GM06990 (cell line): ENCODE measurements at regions not wholly inside any gene's neighbourhood (a gene's known extent, or its start where the extent isn't known, plus 50 kb on each side); places are given as distances from the start of the nearest gene placed in this dataset.

Experiments
- DNase-seq: peaks from one replicate; pipeline ENCODE4 v3.0.0-alpha.2; 2011; ENCODE audit not compliant: insufficient read length; ENCODE audit errors: extremely low read depth
- H3K27me3 ChIP-seq: replicated peaks from 2 replicates; pipeline ENCODE4 v1.6.0; 2011; ENCODE audit warnings: low read length; ENCODE audit not compliant: control insufficient read depth, insufficient read depth
- H3K36me3 ChIP-seq: 2 replicates; pipeline ENCODE4 v1.5.1; 2011; ENCODE audit warnings: low read length; ENCODE audit not compliant: control insufficient read depth, insufficient read depth
- H3K4me3 ChIP-seq: replicated peaks from 2 replicates; pipeline ENCODE4 v1.5.1; 2011; ENCODE audit warnings: low read depth, mild to moderate bottlenecking, control low read depth, low read length
- CTCF ChIP-seq: IDR thresholded peaks from 2 replicates; pipeline ENCODE4 v1.5.1; 2011; ENCODE audit warnings: low read length, control low read depth, mild to moderate bottlenecking, inconsistent platforms; ENCODE audit not compliant: insufficient read depth, poor library complexity, severe bottlenecking

GRCh38 chr10:126838316-126838715 lies 66.9 kb upstream of the DOCK1 start:
- DNase-seq: no peak
- no peak for TF ChIP-seq CTCF
- Histone ChIP-seq H3K36me3 (no peaks in the 10 kb centered on the region), H3K4me3 (no peak overlapping the region), H3K27me3 (no peaks in the 10 kb centered on the region)

- TF ChIP-seq CTCF: no peak
- H3K4me3 ChIP-seq: no peak overlapping the region
- DNase-seq: no peak
- no peaks in the 10 kb centered on the region for H3K36me3 ChIP-seq
- H3K27me3 ChIP-seq: no peaks in the 10 kb centered on the region
Measured at GRCh38 chr10:126839094-126839761, 66.0 kb upstream of the DOCK1 start.

- H3K27me3 ChIP-seq: no peaks in the 10 kb centered on the region
- H3K4me3 ChIP-seq: no peak overlapping the region
- DNase-seq: no peak
- no peaks in the 10 kb centered on the region for H3K36me3 ChIP-seq
- no peak for TF ChIP-seq CTCF
Measured at GRCh38 chr10:126840576-126841135, 64.6 kb upstream of the DOCK1 start.

GRCh38 chr10:126841341-126841895 lies 63.8 kb upstream of the DOCK1 start:
- DNase-seq: no peak
- H3K27me3 ChIP-seq: no peaks in the 10 kb centered on the region
- no peaks in the 10 kb centered on the region for H3K36me3 ChIP-seq
- TF ChIP-seq CTCF: no peak
- no peak overlapping the region for H3K4me3 ChIP-seq

GRCh38 chr10:126842356-126842755 lies 62.9 kb upstream of the DOCK1 start:
- no peak overlapping the region for H3K4me3 ChIP-seq
- H3K36me3 ChIP-seq: no peaks in the 10 kb centered on the region
- DNase-seq: no peak
- TF ChIP-seq CTCF: no peak
- H3K27me3 ChIP-seq: no peaks in the 10 kb centered on the region

GRCh38 chr10:126842836-126843235 lies 62.4 kb upstream of the DOCK1 start:
- no peak for TF ChIP-seq CTCF
- no peaks in the 10 kb centered on the region for H3K36me3 ChIP-seq
- no peak for DNase-seq
- no peak overlapping the region for H3K4me3 ChIP-seq
- no peaks in the 10 kb centered on the region for H3K27me3 ChIP-seq
